Karpas-422 (cell line): ENCODE measurements at regions not wholly inside any gene's neighbourhood (a gene's known extent, or its start where the extent isn't known, plus 50 kb on each side); places are given as distances from the start of the nearest gene placed in this dataset.

Source experiments
- DNase-seq: peaks from one replicate; pipeline ENCODE4 v3.0.0-alpha.2; 2015
- H2AFZ ChIP-seq: fragments of 200-600 bp; sonication (generic); 2 replicates; pipeline ENCODE4 v1.6.1; 2014; ENCODE audit warnings: antibody characterized with exemption, low read length, mixed read lengths
- H3K27ac ChIP-seq: fragments of 200-600 bp; sonication (generic); 2 replicates; pipeline ENCODE4 v1.5.1; 2014; ENCODE audit warnings: mild to moderate bottlenecking, low read length, moderate library complexity
- H3K27me3 ChIP-seq: fragments of 200-600 bp; sonication (generic); 2 replicates; pipeline ENCODE4 v1.6.1; 2014; ENCODE audit warnings: low read length, mixed read lengths
- H3K36me3 ChIP-seq: fragments of 200-600 bp; sonication (generic); 2 replicates; pipeline ENCODE4 v1.6.1; 2014; ENCODE audit warnings: low read length, mixed read lengths; ENCODE audit not compliant: insufficient read depth
- H3K4me1 ChIP-seq: fragments of 200-600 bp; sonication (generic); 2 replicates; pipeline ENCODE4 v1.6.1; 2014; ENCODE audit warnings: mild to moderate bottlenecking, low read length, mixed read lengths
- H3K4me2 ChIP-seq: fragments of 200-600 bp; sonication (generic); 2 replicates; pipeline ENCODE4 v1.6.1; 2014; ENCODE audit warnings: low read length, low read depth, mild to moderate bottlenecking; ENCODE audit not compliant: poor library complexity, severe bottlenecking
- H3K4me3 ChIP-seq: fragments of 200-600 bp; sonication (generic); 2 replicates; pipeline ENCODE4 v1.5.1; 2014; ENCODE audit warnings: mild to moderate bottlenecking, antibody characterized with exemption, low read length, mixed read lengths
- H3K79me2 ChIP-seq: fragments of 200-600 bp; sonication (generic); 2 replicates; pipeline ENCODE4 v1.6.1; 2014; ENCODE audit warnings: mild to moderate bottlenecking, low read length, mixed read lengths
- H3K9ac ChIP-seq: fragments of 200-600 bp; sonication (generic); 2 replicates; pipeline ENCODE4 v1.6.0; 2014; ENCODE audit warnings: low read length
- H3K9me2 ChIP-seq: fragments of 200-600 bp; sonication (generic), shearing (Covaris generic); replicated peaks from 2 replicates; pipeline ENCODE4 v1.6.0; 2014; ENCODE audit warnings: mild to moderate bottlenecking, low read length, moderate library complexity; ENCODE audit not compliant: insufficient read depth
- H3K9me3 ChIP-seq: fragments of 300-700, 200-600 bp; sonication (generic); 2 replicates; pipeline ENCODE4 v1.6.1; 2014; ENCODE audit warnings: low read length, mixed read lengths
- H4K20me1 ChIP-seq: fragments of 200-600 bp; sonication (generic); 2 replicates; pipeline ENCODE4 v1.6.1; 2014; ENCODE audit warnings: mild to moderate bottlenecking, antibody characterized with exemption, low read length, low read depth; ENCODE audit not compliant: insufficient read depth

GRCh38 chr1:219483530-219483929, 129.4 kb downstream of the ZC3H11B start:
- Histone ChIP-seq H3K9me2 (no peaks in the 10 kb centered on the region), H4K20me1 (no peaks in the 10 kb centered on the region), H3K4me1 (no peaks in the 10 kb centered on the region), H2AFZ (no peak overlapping the region), H3K27me3 (no peaks in the 10 kb centered on the region), H3K36me3 (no peaks in the 10 kb centered on the region), H3K9ac (no peak overlapping the region), H3K9me3 (no peaks in the 10 kb centered on the region), H3K27ac (no peak overlapping the region), H3K4me2 (no peak overlapping the region), H3K79me2 (no peaks in the 10 kb centered on the region), H3K4me3 (no peak overlapping the region)
- no peak for DNase-seq

GRCh38 chr1:219480011-219480410, 132.9 kb downstream of the ZC3H11B start:
- H2AFZ ChIP-seq = no peak overlapping the region
- H3K27ac ChIP-seq = no peak overlapping the region
- H3K4me2 ChIP-seq = no peak overlapping the region
- no peaks in the 10 kb centered on the region for H3K27me3 ChIP-seq
- no peaks in the 10 kb centered on the region for H3K4me1 ChIP-seq
- H3K4me3 ChIP-seq = no peak overlapping the region
- H4K20me1 ChIP-seq = no peaks in the 10 kb centered on the region
- no peaks in the 10 kb centered on the region for H3K79me2 ChIP-seq
- DNase-seq = no peak
- H3K36me3 ChIP-seq = no peaks in the 10 kb centered on the region
- H3K9ac ChIP-seq = no peak overlapping the region
- H3K9me2 ChIP-seq = no peaks in the 10 kb centered on the region
- no peaks in the 10 kb centered on the region for H3K9me3 ChIP-seq

- no peak overlapping the region for H3K9ac ChIP-seq
- H3K4me3 ChIP-seq = no peak overlapping the region
- no peaks in the 10 kb centered on the region for H3K9me2 ChIP-seq
Observed at GRCh38 chr1:219478811-219479210, 134.1 kb downstream of the ZC3H11B start.

GRCh38 chr1:219477861-219478260, 135.0 kb downstream of the ZC3H11B start:
- Histone ChIP-seq H3K79me2 (no peaks in the 10 kb centered on the region), H3K9me3 (no peaks in the 10 kb centered on the region), H2AFZ (no peak overlapping the region)

More at GRCh38 chr1:219478811-219479210, 134.1 kb downstream of the ZC3H11B start:
- no peak overlapping the region for H3K27ac ChIP-seq
- no peaks in the 10 kb centered on the region for H3K9me3 ChIP-seq
- no peaks in the 10 kb centered on the region for H3K79me2 ChIP-seq
- no peak overlapping the region for H2AFZ ChIP-seq
- H3K36me3 ChIP-seq = no peaks in the 10 kb centered on the region
- H3K27me3 ChIP-seq = no peaks in the 10 kb centered on the region
- H3K4me2 ChIP-seq = no peak overlapping the region
- DNase-seq = no peak
- H4K20me1 ChIP-seq = no peaks in the 10 kb centered on the region
- no peaks in the 10 kb centered on the region for H3K4me1 ChIP-seq

GRCh38 chr1:219476716-219477115, 136.2 kb downstream of the ZC3H11B start:
- DNase-seq = no peak
- no peaks in the 10 kb centered on the region for H3K79me2 ChIP-seq
- H3K4me3 ChIP-seq = no peak overlapping the region
- H3K9me2 ChIP-seq = no peaks in the 10 kb centered on the region
- no peak overlapping the region for H3K4me2 ChIP-seq
- no peaks in the 10 kb centered on the region for H3K9me3 ChIP-seq
- H4K20me1 ChIP-seq = no peaks in the 10 kb centered on the region
- no peaks in the 10 kb centered on the region for H3K36me3 ChIP-seq
- no peak overlapping the region for H2AFZ ChIP-seq
- H3K27ac ChIP-seq = no peak overlapping the region
- H3K9ac ChIP-seq = no peak overlapping the region
- no peaks in the 10 kb centered on the region for H3K4me1 ChIP-seq
- no peaks in the 10 kb centered on the region for H3K27me3 ChIP-seq

More at GRCh38 chr1:219477861-219478260, 135.0 kb downstream of the ZC3H11B start:
- Histone ChIP-seq H3K4me3 (no peak overlapping the region), H3K36me3 (no peaks in the 10 kb centered on the region), H4K20me1 (no peaks in the 10 kb centered on the region), H3K27ac (no peak overlapping the region), H3K4me2 (no peak overlapping the region), H3K9ac (no peak overlapping the region), H3K9me2 (no peaks in the 10 kb centered on the region), H3K4me1 (no peaks in the 10 kb centered on the region), H3K27me3 (no peaks in the 10 kb centered on the region)
- DNase-seq = no peak

GRCh38 chr1:219476116-219476515, 136.8 kb downstream of the ZC3H11B start:
- Histone ChIP-seq H3K27me3 (no peaks in the 10 kb centered on the region), H3K9me2 (no peaks in the 10 kb centered on the region), H2AFZ (no peak overlapping the region), H3K9ac (no peak overlapping the region), H3K4me3 (no peak overlapping the region), H3K36me3 (no peaks in the 10 kb centered on the region), H3K4me2 (no peak overlapping the region), H3K27ac (no peak overlapping the region), H3K9me3 (no peaks in the 10 kb centered on the region), H3K4me1 (no peaks in the 10 kb centered on the region), H4K20me1 (no peaks in the 10 kb centered on the region), H3K79me2 (no peaks in the 10 kb centered on the region)
- DNase-seq = no peak

- Histone ChIP-seq H3K27me3 (no peaks in the 10 kb centered on the region), H3K9ac (no peak overlapping the region), H3K9me3 (no peaks in the 10 kb centered on the region), H3K36me3 (no peaks in the 10 kb centered on the region), H3K79me2 (no peaks in the 10 kb centered on the region), H3K4me2 (no peak overlapping the region), H3K4me1 (no peaks in the 10 kb centered on the region), H2AFZ (no peak overlapping the region), H3K4me3 (no peak overlapping the region), H3K9me2 (no peaks in the 10 kb centered on the region), H3K27ac (no peak overlapping the region), H4K20me1 (no peaks in the 10 kb centered on the region)
- no peak for DNase-seq
Observed at GRCh38 chr1:219472596-219472995, 140.3 kb downstream of the ZC3H11B start.

- Histone ChIP-seq H2AFZ (no peak overlapping the region), H3K9me2 (no peaks in the 10 kb centered on the region), H3K9ac (no peak overlapping the region), H3K36me3 (no peaks in the 10 kb centered on the region), H4K20me1 (no peaks in the 10 kb centered on the region), H3K4me3 (no peak overlapping the region), H3K27me3 (no peaks in the 10 kb centered on the region), H3K4me1 (no peaks in the 10 kb centered on the region), H3K27ac (no peak overlapping the region), H3K4me2 (no peak overlapping the region), H3K79me2 (no peaks in the 10 kb centered on the region), H3K9me3 (no peaks in the 10 kb centered on the region)
- no peak for DNase-seq
Observed at GRCh38 chr1:219467524-219467923, 145.4 kb downstream of the ZC3H11B start.

GRCh38 chr1:219466766-219467165, 146.1 kb downstream of the ZC3H11B start:
- no peaks in the 10 kb centered on the region for H3K9me3 ChIP-seq
- H3K79me2 ChIP-seq = no peaks in the 10 kb centered on the region
- no peaks in the 10 kb centered on the region for H3K27me3 ChIP-seq
- H3K4me2 ChIP-seq = no peak overlapping the region
- H3K4me3 ChIP-seq = no peak overlapping the region
- no peaks in the 10 kb centered on the region for H3K4me1 ChIP-seq
- no peak overlapping the region for H3K9ac ChIP-seq
- no peaks in the 10 kb centered on the region for H3K36me3 ChIP-seq
- H3K9me2 ChIP-seq = no peaks in the 10 kb centered on the region
- H4K20me1 ChIP-seq = no peaks in the 10 kb centered on the region
- no peak for DNase-seq
- H3K27ac ChIP-seq = no peak overlapping the region
- H2AFZ ChIP-seq = no peak overlapping the region
